ENCODE measurements at regions not wholly inside any gene's neighbourhood (a gene's known extent, or its start where the extent isn't known, plus 50 kb on each side); places are given as distances from the start of the nearest gene placed in this dataset.

GRCh38 chr5:96312383-96312782, 120.7 kb downstream of the PCSK1 start:
- TF ChIP-seq POLR2A (IDR thresholded peaks at IDR 0.05) = no peak
- no peak for TF ChIP-seq CTCF (IDR thresholded peaks at IDR 0.05)
- TF ChIP-seq EP300 (IDR thresholded peaks at IDR 0.05) = no peak
